Inflammatory macrophage treated with lipopolysaccharide for 4 hours (primary cell): ENCODE measurements at regions not wholly inside any gene's neighbourhood (a gene's known extent, or its start where the extent isn't known, plus 50 kb on each side); places are given as distances from the start of the nearest gene placed in this dataset.

Experiments
- DNase-seq: peaks from one replicate; pipeline ENCODE4 v3.0.0-alpha.2; 2020

- DNase-seq = no peak
These were observed 218.6 kb downstream of the ESM1 start for GRCh38 chr5:54766748-54767147.

GRCh38 chr5:54765165-54766028 is 220.0 kb downstream of the ESM1 start:
- peak; percentile 16 for DNase-seq

DNA sequence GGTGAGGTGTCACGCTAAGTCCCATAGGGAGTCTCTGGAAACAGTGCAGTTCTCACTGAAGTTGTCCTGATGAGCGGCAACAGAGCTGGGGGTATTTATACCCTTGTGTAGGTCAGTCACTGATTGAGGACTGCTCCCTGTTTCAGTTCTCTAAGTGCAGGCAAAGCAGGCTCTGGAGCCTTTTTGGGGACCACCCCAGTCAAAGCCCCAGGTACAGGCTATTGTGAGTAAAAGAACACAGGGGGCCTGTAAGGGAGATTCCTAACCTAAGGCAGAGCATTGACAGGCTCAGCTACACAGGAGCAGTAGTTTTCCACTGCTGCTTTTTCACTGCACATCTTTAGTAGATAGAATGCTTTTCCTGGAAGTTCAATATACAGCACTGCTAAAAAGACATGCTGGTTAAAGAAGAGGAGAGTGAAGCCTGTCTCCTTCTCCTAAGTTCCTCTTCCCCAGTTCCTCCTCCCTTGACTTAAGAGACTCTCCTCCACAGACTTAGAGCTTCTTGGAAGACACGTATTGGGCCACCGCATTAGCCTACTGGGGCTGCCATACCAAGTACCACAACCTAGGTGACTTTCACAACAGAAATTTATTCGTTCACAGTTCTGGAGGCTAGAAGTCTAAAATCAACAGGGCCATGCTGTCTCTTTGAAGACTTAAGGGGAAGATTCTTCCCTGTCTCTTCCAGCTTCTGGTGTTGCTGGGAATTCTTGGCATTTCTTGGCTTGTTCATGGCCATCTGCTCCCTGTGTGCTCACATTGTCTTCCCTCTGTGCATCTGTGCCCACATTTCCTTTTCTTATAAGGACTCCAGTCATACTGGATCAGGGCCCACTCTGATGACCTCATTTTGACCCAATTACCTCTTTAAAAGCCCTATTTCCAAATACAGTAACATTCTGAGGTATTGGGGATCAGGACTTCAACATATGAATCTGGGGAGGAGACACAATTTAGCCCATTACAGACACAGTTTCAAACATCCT is 221.0 kb downstream of the ESM1 start:
- DNase-seq = peak; percentile 48

DNA sequence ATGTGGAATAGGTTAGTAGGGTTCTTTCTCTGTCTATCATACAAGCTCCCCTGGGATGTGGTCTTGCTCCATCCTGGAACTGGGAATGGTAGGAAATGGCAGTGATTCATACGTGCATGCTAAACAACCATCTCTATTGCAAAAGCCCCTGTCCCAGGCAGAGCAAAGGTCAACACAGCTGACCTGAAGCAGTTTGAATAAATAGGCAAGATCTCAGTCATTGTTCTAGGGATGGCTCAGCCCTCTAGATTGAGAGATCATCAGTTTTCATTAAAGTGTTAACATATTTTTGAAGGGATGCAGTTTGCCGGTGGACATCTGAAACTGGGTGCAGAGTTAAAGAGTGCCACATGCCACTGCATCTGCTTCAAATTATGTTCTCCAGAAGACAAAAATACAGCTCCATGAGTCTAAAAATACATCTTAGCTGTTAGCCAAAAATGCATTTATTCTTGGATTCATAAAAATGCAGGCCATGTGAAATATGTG is 224.1 kb downstream of the ESM1 start:
- no peak for DNase-seq

DNA sequence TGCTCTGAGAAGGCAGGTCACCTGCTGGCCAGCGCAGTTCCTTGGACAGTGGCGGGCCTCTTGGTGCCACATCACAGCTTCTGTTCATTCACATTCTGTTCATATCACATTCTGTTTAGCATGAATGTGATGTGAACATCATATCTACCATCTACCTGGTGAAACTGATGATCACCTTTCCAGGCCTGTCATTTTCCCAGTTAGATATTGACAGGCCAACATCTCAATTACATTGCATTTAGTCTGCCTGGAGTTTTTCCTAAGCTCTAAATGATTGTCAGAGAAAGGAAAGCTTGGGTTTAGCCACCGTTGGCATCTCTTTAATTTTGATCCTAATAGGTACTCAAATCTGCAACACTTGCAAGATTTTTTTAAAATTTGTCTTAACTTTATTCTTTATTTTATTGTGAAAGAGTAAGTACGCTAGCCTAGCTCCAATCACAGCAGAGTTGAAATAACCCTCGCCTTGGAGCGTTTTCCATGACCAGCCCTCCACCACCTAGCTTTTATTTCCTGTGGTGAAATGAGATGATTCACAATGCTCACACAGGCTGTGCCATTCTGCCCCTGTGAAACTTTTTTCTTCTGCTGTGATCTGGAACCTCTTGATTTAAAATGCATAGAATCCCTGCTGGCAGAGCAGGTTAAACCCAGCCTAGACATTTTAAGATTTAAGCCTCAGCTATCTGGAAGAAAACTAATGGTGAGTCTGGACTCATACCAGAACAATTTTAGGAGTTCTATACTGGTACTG is 225.0 kb downstream of the ESM1 start:
- peak; percentile 43 for DNase-seq

DNA sequence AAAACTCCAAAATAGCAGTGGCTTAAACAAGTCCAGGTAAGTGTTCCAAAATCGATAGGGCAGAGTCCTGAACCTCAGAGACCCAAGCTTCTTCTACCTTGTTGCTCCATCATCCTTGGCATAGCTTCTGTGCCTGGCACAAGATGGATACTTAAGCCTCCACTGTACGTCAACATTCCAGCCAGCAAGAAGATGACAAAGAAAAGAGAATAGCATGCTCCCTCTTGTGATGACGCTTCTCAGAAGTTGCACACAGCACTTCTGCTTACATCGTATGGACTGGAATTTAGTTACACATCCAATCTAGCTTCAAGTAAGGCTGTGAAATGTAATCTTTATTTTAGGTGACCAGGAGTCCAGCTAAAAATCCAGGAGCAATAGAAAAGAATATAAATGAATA is 227.4 kb downstream of the ESM1 start:
- DNase-seq = no peak

GRCh38 chr5:54757541-54757940 is 227.9 kb downstream of the ESM1 start:
- DNase-seq = no peak

GRCh38 chr5:54756796-54757402 is 228.5 kb downstream of the ESM1 start:
- no peak for DNase-seq

DNA sequence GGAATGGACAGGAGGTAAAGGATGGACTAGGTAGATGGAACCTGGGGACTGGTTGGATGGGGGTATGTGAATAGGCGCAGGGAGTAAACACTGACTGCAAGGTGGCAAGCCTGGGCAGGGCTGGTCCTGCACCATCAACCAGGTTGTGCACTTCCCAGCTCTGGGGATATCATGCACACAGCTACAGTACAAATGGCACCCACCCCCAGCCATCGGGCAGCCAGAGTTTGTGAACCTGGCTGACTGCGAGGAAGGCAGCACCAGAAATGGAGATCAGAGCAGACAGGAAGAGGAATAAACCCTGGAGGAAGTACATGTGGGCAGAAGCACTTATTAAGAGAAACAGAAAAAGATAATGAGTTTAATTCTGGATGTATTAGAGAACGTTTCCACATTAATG is 229.1 kb downstream of the ESM1 start:
- no peak for DNase-seq

DNA sequence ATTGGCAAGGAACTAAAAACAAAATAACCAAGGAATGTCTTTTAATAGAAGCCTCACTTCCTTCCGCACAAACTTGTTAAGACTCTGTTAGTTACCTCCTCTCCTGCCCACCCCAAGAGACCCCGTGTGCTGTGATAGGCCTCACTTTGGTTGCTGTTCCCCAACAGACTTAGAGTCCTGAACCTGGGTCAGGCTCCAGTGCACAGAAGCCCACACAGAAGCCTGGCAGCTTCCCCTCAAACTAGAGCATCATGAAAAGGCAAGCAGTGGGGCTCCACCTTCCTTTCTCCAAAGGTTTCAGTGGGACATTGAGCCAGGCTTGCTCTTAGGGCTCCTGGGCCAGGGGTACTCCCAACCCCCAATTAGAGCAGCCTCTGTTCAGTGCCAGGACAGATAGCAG is 230.5 kb downstream of the ESM1 start:
- DNase-seq = no peak

- DNase-seq = no peak
These were observed 231.0 kb downstream of the ESM1 start for GRCh38 chr5:54754420-54754819.

- no peak for DNase-seq
These were observed 231.6 kb downstream of the ESM1 start for GRCh38 chr5:54753753-54754152.

- peak; percentile 72 for DNase-seq
These were observed 232.4 kb downstream of the ESM1 start for GRCh38 chr5:54753034-54753433.

DNA sequence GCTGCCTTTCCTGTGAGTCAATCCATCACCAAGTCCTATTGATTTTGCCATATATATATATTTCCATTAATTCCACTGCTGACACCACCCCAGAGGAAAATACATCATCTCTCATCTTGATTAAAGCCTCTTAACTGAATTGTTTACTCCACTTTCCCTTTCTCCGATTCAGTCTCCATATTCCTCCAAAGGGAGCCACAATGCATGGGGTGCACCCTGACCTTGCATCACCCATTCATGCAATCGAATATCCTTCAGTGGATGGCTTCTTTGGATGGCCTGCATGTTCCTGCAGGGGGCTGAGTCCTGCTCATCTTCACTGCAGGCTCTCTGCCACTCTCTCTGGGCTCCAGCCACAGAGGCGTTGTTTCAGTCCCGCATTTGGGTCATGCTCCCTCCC is 231.0 kb downstream of the SNX18 start:
- no peak for DNase-seq

DNA sequence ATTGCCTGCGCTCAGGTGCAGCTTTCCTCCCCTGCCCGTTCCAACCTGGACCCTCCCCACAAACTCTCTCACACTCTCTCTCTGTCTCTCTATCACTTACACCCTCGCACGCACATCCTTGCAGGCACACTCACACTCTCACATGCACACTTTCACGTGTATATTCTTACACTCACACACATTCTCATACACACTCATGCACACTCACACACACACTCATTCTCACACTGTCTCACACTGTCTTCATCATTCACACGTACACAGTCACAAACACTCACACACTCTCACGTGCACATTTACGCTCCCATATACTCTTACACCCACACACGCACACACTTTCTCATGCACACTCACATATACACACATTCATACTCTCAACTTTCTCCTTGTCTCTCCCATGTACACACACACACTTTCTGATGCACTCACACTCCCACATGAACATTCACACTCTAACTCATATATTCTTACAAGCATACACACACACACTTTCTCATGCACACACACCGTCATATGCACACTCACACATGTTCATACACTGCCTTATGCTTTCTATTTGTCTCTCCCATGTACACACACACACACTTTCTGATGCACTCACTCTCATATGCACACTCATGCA is 229.3 kb downstream of the SNX18 start:
- no peak for DNase-seq

DNA sequence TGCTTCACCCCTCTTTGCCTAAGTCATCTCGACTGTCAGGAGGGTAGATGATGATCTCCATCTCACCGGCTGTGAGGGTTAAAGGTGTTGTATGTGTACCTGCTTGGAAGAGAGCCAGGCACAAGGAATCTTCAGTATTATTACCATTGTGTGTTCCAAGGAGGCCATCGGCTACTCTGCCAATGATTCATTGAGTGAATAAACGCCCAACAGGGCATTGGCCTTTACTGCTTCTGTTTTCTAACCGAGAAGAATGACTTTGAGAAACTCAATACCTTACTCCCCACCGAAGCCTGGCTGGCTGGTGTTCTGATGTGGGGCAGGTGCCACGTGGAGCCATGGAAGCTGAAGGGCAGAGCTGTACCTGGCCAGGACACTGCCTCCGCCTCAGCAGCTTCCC is 228.8 kb downstream of the SNX18 start:
- DNase-seq = no peak

- no peak for DNase-seq
These were observed 228.0 kb downstream of the SNX18 start for GRCh38 chr5:54745599-54745998.

DNA sequence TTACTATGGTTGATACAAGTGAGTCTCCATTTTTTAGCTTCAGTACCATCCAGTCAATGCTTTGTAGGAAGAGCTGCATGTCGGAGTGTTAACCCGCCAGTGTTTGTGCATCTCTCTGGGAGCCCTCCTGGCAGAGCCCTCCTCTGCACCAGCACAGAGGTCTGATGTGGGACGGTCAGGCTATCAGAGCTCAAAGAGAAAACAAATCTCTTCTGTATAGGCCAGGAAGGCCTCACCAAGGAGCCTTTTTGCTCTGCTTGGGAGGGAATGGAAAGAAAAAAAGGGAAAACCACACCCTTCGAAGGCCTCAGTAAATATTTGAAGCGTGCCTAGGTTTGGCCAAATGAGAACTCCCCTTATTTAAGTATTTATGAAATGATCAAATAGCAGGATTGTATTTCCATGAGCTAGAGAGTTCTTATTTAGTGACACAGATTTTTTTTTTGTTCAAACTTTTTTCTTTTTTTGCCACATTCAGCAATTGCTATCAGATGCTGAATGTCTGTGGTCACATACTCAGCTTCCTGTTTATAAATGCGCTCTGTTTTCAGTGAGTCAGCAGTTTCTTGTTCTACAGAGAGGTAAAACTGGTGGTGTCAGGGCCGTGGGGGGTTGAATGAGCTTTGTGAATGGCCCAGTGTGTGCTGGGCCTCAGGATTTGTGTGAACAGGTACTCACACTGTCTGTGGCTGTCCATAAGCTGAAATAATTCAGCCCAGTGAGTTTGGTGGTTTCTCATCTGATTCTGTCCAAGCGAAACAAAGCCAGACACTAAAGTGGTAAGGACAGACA is 226.6 kb downstream of the SNX18 start:
- peak; percentile 80 for DNase-seq

DNA sequence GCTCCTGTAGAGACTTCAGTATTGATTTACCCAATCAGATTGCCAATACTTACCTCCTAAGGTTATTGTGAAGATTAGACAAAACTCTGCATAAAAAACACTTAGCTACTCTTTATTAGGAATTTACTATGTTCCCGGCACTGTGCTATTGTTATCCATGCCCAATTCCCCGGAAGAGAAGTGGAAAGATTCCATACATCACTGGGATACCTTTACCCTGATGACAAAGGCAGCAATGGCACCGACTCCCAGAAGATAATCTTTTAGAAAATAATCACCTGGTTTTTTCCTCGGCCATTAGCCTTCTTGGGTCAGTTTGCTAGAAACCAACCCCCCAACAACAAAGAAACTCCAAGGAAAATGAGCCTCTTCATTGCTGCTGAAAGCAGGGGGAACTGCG is 226.0 kb downstream of the SNX18 start:
- no peak for DNase-seq

GRCh38 chr5:54742417-54742891 is 224.9 kb downstream of the SNX18 start:
- no peak for DNase-seq

DNA sequence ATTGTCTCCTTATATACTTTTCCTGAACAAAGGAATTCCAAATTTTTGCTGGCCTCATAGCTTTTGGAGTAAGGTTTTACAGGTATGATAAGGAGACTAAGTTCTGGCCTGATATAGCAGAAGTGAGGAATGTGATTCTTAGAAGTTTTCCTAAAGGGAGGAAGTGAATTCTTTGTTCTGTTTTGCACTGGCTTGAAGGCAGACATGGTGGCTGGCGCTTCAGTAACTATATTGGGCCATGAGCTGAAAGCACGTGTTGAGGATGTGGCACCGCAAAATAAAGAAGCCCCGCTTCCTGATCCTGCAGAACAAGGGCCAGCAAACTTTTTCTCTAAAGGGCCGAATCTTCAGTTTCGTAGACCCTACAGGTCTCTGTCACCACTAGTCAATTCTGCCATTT is 224.2 kb downstream of the SNX18 start:
- DNase-seq = peak; percentile 21
